ENCODE measurements at regions not wholly inside any gene's neighbourhood (a gene's known extent, or its start where the extent isn't known, plus 50 kb on each side); places are given as distances from the start of the nearest gene placed in this dataset.

- TF ChIP-seq POLR2A (IDR thresholded peaks at IDR 0.05; ENCODE audit: low read length) (no peak), GATA1 (IDR thresholded peaks at IDR 0.05; ENCODE audit: low read depth, low read length) (no peak)
Measured at GRCh38 chr1:55812281-55812680, 597.1 kb upstream of the USP24 start.

All from erythroblast (primary cell).